T-helper 22 cell (primary cell): ENCODE measurements at regions not wholly inside any gene's neighbourhood (a gene's known extent, or its start where the extent isn't known, plus 50 kb on each side); places are given as distances from the start of the nearest gene placed in this dataset.

Experiments used
- DNase-seq: peaks from one replicate; pipeline ENCODE4 v3.0.0-alpha.2; 2020; ENCODE audit warnings: low read depth

- no peak for DNase-seq
Observed at GRCh38 chr15:79230766-79231165, 51.8 kb upstream of the ANKRD34C start.

GRCh38 chr15:79222808-79223207, 59.7 kb upstream of the ANKRD34C start:
- DNase-seq: no peak

- DNase-seq: no peak
Observed at GRCh38 chr15:79221696-79222095, 60.8 kb upstream of the ANKRD34C start.

- DNase-seq: no peak
Observed at GRCh38 chr15:79219393-79220056, 63.0 kb upstream of the ANKRD34C start.

GRCh38 chr15:79218588-79219200, 63.8 kb upstream of the ANKRD34C start:
- DNase-seq: no peak

GRCh38 chr15:79213650-79214049, 68.9 kb upstream of the ANKRD34C start:
- no peak for DNase-seq

GRCh38 chr15:79212589-79213157, 69.8 kb upstream of the ANKRD34C start:
- DNase-seq: no peak

GRCh38 chr15:79211481-79211880, 71.0 kb upstream of the ANKRD34C start:
- DNase-seq: no peak

GRCh38 chr15:79209690-79210089, 72.8 kb upstream of the ANKRD34C start:
- DNase-seq: no peak

- no peak for DNase-seq
Observed at GRCh38 chr15:79209116-79209515, 73.4 kb upstream of the ANKRD34C start.

- DNase-seq: no peak
Observed at GRCh38 chr15:79208179-79208578, 74.3 kb upstream of the ANKRD34C start.

- DNase-seq: no peak
Observed at GRCh38 chr15:79206940-79207339, 75.6 kb upstream of the ANKRD34C start.

- DNase-seq: no peak
Observed at GRCh38 chr15:79204886-79205675, 77.4 kb upstream of the ANKRD34C start.

- no peak for DNase-seq
Observed at GRCh38 chr15:79198461-79198860, 84.1 kb upstream of the ANKRD34C start.

GRCh38 chr15:79197285-79197684, 85.2 kb upstream of the ANKRD34C start:
- DNase-seq: no peak

GRCh38 chr15:79195802-79196201, 86.7 kb upstream of the ANKRD34C start:
- DNase-seq: no peak

GRCh38 chr15:79195239-79195638, 87.3 kb upstream of the ANKRD34C start:
- no peak for DNase-seq

- no peak for DNase-seq
Observed at GRCh38 chr15:79194386-79194785, 88.1 kb upstream of the ANKRD34C start.

- no peak for DNase-seq
Observed at GRCh38 chr15:79193549-79193948, 89.0 kb upstream of the ANKRD34C start.

- no peak for DNase-seq
Observed at GRCh38 chr15:79193103-79193502, 89.4 kb upstream of the ANKRD34C start.

GRCh38 chr15:79192462-79193036, 90.0 kb upstream of the ANKRD34C start:
- no peak for DNase-seq

- DNase-seq: no peak
Observed at GRCh38 chr15:79190093-79190492, 92.4 kb upstream of the ANKRD34C start.

GRCh38 chr15:79186616-79187015, 95.9 kb upstream of the ANKRD34C start:
- DNase-seq: no peak
